GM12878 (cell line): ENCODE measurements at regions not wholly inside any gene's neighbourhood (a gene's known extent, or its start where the extent isn't known, plus 50 kb on each side); places are given as distances from the start of the nearest gene placed in this dataset.

ENCODE experiments used
- ATAC-seq: fragments of 200-7000 bp; cut with Tn5 transposase; 3 replicates; pipeline ENCODE4 v1.9.1; 2020; ENCODE audit warnings: mild to moderate bottlenecking, moderate library complexity
- BruUV-seq: library from RNA; stranded (reverse); fragments of 400-500 nt; replicated peaks from 2 replicates; lab custom pipeline; 2021; lab: Mats Ljungman, UMichigan
- CTCF ChIA-PET: fragments of 300-600 bp; sonication (Branson Sonifier 250); formaldehyde crosslinking; extraction: SDS; loops from one replicate; lab custom pipeline; 2021; ENCODE audit warnings: inconsistent platforms; lab: Yijun Ruan, JAX
- POLR2A ChIA-PET: fragments of 350-600 bp; formaldehyde crosslinking; extraction: SDS; loops from one replicate; lab custom pipeline; 2021; ENCODE audit warnings: inconsistent platforms; lab: Charles Lee
- RAD21 ChIA-PET: fragments of 300-600 bp; sonication (Branson Sonifier 250); formaldehyde crosslinking; loops from one replicate; lab custom pipeline; 2023; ENCODE audit warnings: antibody characterized with exemption; ENCODE audit not compliant: unreplicated experiment; lab: Charles Lee
- SMC1A ChIA-PET: fragments of 300-600 bp; sonication (Branson Sonifier 250); formaldehyde crosslinking; loops from one replicate; lab custom pipeline; 2023; ENCODE audit not compliant: unreplicated experiment, uncharacterized antibody; lab: Charles Lee
- DNase-seq: peaks from one replicate; pipeline ENCODE4 v3.0.0-alpha.2; 2011; ENCODE audit warnings: low read depth, low spot score
- FAIRE-seq: peaks from 3 replicates; lab custom pipeline; 2011; peaks lifted over from hg19 to GRCh38; lab: Jason Lieb, UNC
- H2AFZ ChIP-seq: 2 replicates; pipeline ENCODE4 v1.6.0; 2011; ENCODE audit warnings: low read depth, low read length, control low read depth; ENCODE audit not compliant: control insufficient read depth
- H3K27ac ChIP-seq: 2 replicates; pipeline ENCODE4 v1.5.1; 2011; ENCODE audit warnings: control low read depth; ENCODE audit not compliant: control insufficient read depth, insufficient read depth
- H3K27me3 ChIP-seq, 2 experiments: replicated peaks in 1 of 2; 2 replicates each; pipeline versions ENCODE4 v1.6.0 to v1.6.1; 2011; ENCODE audit warnings: low read length in 1 of 2; ENCODE audit not compliant: control insufficient read depth in 2 of 2, insufficient read depth in 2 of 2
- H3K36me3 ChIP-seq, 2 experiments: 2 replicates each; pipeline ENCODE4 v1.5.1; 2011; ENCODE audit warnings: low read length in 1 of 2; ENCODE audit not compliant: control insufficient read depth in 2 of 2, insufficient read depth in 2 of 2
- H3K4me1 ChIP-seq: 2 replicates; pipeline ENCODE4 v1.6.1; 2011; ENCODE audit warnings: mild to moderate bottlenecking, low read length, moderate library complexity, mixed read lengths; ENCODE audit not compliant: control insufficient read depth, insufficient read depth
- H3K4me2 ChIP-seq: 2 replicates; pipeline ENCODE4 v1.6.0; 2011; ENCODE audit warnings: control low read depth; ENCODE audit not compliant: control insufficient read depth, insufficient read depth
- H3K4me3 ChIP-seq: fragments of 200-600 bp; sonication (generic); 2 replicates; pipeline ENCODE4 v1.5.1; 2016
- H3K79me2 ChIP-seq: 2 replicates; pipeline ENCODE4 v1.6.0; 2011; ENCODE audit warnings: low read length; ENCODE audit not compliant: control insufficient read depth, insufficient read depth
- H3K9ac ChIP-seq: 2 replicates; pipeline ENCODE4 v1.8.0; 2011; ENCODE audit warnings: low read length, control low read depth, mixed read lengths; ENCODE audit not compliant: control insufficient read depth, insufficient read depth
- H3K9me3 ChIP-seq: replicated peaks from 3 replicates; pipeline ENCODE4 v1.5.1; 2011; ENCODE audit warnings: mild to moderate bottlenecking, low read length; ENCODE audit not compliant: control insufficient read depth, insufficient read depth
- H4K20me1 ChIP-seq: 2 replicates; pipeline ENCODE4 v1.6.0; 2011; ENCODE audit not compliant: control insufficient read depth, insufficient read depth
- CEBPB ChIP-seq, 2 experiments: fragments of 150-350 bp in 1 of 2; IDR thresholded peaks; 2 replicates each; pipeline ENCODE4 v1.6.1; 2012 to 2014; ENCODE audit warnings: low read depth in 2 of 2, low read length in 2 of 2, borderline replicate concordance in 1 of 2, inconsistent platforms in 1 of 2
- EP300 ChIP-seq, 2 experiments: fragments of 150-350 bp in 1 of 2; IDR thresholded peaks; 2 replicates each; pipeline ENCODE4 v1.6.1; 2011 to 2012; ENCODE audit warnings: low read depth in 2 of 2, low read length in 2 of 2, borderline replicate concordance in 1 of 2, improper control_type of control experiment in 1 of 2, inconsistent platforms in 1 of 2; ENCODE audit not compliant: control insufficient read depth in 1 of 2
- EZH2 ChIP-seq: IDR thresholded peaks from 2 replicates; pipeline ENCODE4 v1.6.1; 2012; ENCODE audit warnings: low read depth, mild to moderate bottlenecking, control low read depth, inconsistent platforms, low read length, borderline replicate concordance; ENCODE audit not compliant: control insufficient read depth
- JUND ChIP-seq: IDR thresholded peaks from 2 replicates; pipeline ENCODE4 v1.6.1; 2012; ENCODE audit warnings: low read depth, mild to moderate bottlenecking, low read length, improper control_type of control experiment, moderate library complexity
- MTA2 ChIP-seq: fragments of 450-650 bp; IDR thresholded peaks from 2 replicates; pipeline ENCODE4 v1.6.1; 2016; ENCODE audit warnings: low read depth, mild to moderate bottlenecking, moderate library complexity
- NR2C1 ChIP-seq: fragments of 450-650 bp; IDR thresholded peaks from 2 replicates; pipeline ENCODE4 v1.6.1; 2017; ENCODE audit warnings: antibody characterized with exemption, mild to moderate bottlenecking, moderate library complexity
- PKNOX1 ChIP-seq: fragments of 450-650 bp; IDR thresholded peaks from 2 replicates; pipeline ENCODE4 v1.6.1; 2016; ENCODE audit warnings: mild to moderate bottlenecking
- SIN3A ChIP-seq: IDR thresholded peaks from 2 replicates; pipeline ENCODE4 v1.6.1; 2012; ENCODE audit warnings: low read depth, low read length, improper control_type of control experiment
- TCF12 ChIP-seq: IDR thresholded peaks from 2 replicates; pipeline ENCODE4 v1.6.1; 2011; ENCODE audit warnings: low read depth, mild to moderate bottlenecking, low read length
- ZBTB33 ChIP-seq: fragments of 450-650 bp; IDR thresholded peaks from 2 replicates; pipeline ENCODE4 v1.6.1; 2017; ENCODE audit warnings: mild to moderate bottlenecking
- WGBS: methylation state at CpG from one replicate; pipeline ENCODE4 v1.1.6; 2016; ENCODE audit warnings: low lambda C conversion rate; ENCODE audit not compliant: insufficient replicate concordance, insufficient coverage; ENCODE audit errors: missing lambda C conversion rate; 5-methylcytosine and 5-hydroxymethylcytosine counted together
- in situ Hi-C: fragments of 300-500 bp; cut with MboI; formaldehyde crosslinking; loops from 9 replicates; pipeline ENCODE4 v1.14.3; 2018; ENCODE audit warnings: mixed read lengths
- intact Hi-C: fragments of 100-400 bp; cut with micrococcal nuclease; formaldehyde crosslinking; loops from one replicate; pipeline ENCODE4 v1.14.2; 2022; ENCODE audit not compliant: unreplicated experiment
- TF ChIP-seq, protein P1 (sequence below), 3 experiments: IDR thresholded peaks in 2 of 3; conservative IDR thresholded peaks in 1 of 3; 2 replicates each; pipeline ENCODE4 v1.5.1; 2011; ENCODE audit warnings: low read depth in 3 of 3, low read length in 3 of 3, mild to moderate bottlenecking in 3 of 3, control low read depth in 2 of 3, moderate library complexity in 2 of 3, inconsistent platforms in 1 of 3, mixed read lengths in 1 of 3; ENCODE audit not compliant: control insufficient read depth in 2 of 3, insufficient read depth in 1 of 3; ENCODE audit errors: extremely low read depth in 1 of 3

DNA sequence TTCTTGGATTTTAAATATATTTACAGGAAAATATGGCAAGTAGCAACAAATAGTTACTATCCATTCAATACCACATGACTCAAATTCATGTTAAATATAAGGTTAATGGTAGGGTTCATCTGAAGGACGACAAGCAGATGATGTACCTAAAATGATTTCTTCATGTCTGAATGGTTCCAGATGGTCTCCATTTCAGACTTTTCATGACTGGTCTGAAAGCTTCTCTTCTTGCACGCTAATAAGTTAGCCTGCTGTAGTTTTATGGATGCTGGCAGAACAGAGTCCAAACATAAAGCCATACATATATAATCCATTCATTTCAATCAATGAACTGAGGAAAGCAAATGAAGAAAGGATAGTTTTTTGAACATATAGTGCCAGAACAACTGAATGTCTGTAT, 257.0 kb upstream of the MGAT4C start:
- CTCF ChIA-PET: no interaction called here
- BruUV-seq: no TSS peak
- no peaks in the 10 kb centered on the region for H3K79me2 ChIP-seq
- H3K4me1 ChIP-seq: no peaks in the 10 kb centered on the region
- no peak overlapping the region for H3K27ac ChIP-seq
- H2AFZ ChIP-seq: peak overlapping the region; percentile 67
- 45% methylated on average over 2 of the region's 2 CpGs for WGBS
- no peaks in the 10 kb centered on the region for H3K36me3 ChIP-seq
- no peak; the same call in 2 of the 3 replicates for ATAC-seq
- H3K27me3 ChIP-seq: no peaks in the 10 kb centered on the region
- no peak overlapping the region for H3K4me2 ChIP-seq
- H4K20me1 ChIP-seq: no peaks in the 10 kb centered on the region
- no peak overlapping the region for H3K4me3 ChIP-seq
- no peaks in the 10 kb centered on the region for H3K9me3 ChIP-seq
- POLR2A ChIA-PET: interaction anchor here (0.6 kb wide), 1 partner anchor 20 kb away, joined by 3 read pairs; no protein-coding TSS in a partner anchor
- no peak for TF ChIP-seq MTA2
- no peak for TF ChIP-seq ZBTB33
- no peak for TF ChIP-seq EP300 (IDR thresholded peaks at IDR 0.05; ENCODE audit: borderline replicate concordance in 1 of 2, control insufficient read depth in 1 of 2, low read depth in 2 of 2, low read length in 2 of 2)
- no peak for TF ChIP-seq EZH2
- TF ChIP-seq PKNOX1: no peak
- TF ChIP-seq TCF12: no peak
- TF ChIP-seq, protein P1, sequence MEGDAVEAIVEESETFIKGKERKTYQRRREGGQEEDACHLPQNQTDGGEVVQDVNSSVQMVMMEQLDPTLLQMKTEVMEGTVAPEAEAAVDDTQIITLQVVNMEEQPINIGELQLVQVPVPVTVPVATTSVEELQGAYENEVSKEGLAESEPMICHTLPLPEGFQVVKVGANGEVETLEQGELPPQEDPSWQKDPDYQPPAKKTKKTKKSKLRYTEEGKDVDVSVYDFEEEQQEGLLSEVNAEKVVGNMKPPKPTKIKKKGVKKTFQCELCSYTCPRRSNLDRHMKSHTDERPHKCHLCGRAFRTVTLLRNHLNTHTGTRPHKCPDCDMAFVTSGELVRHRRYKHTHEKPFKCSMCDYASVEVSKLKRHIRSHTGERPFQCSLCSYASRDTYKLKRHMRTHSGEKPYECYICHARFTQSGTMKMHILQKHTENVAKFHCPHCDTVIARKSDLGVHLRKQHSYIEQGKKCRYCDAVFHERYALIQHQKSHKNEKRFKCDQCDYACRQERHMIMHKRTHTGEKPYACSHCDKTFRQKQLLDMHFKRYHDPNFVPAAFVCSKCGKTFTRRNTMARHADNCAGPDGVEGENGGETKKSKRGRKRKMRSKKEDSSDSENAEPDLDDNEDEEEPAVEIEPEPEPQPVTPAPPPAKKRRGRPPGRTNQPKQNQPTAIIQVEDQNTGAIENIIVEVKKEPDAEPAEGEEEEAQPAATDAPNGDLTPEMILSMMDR (IDR thresholded peaks at IDR 0.05 in 2 of 3, conservative IDR thresholded peaks at IDR 0.05 in 1 of 3; ENCODE audit: control insufficient read depth in 2 of 3, extremely low read depth in 1 of 3, insufficient read depth in 1 of 3, low read depth in 3 of 3, low read length in 3 of 3): no peak
- TF ChIP-seq JUND: no peak
- TF ChIP-seq CEBPB (IDR thresholded peaks at IDR 0.05; ENCODE audit: borderline replicate concordance in 1 of 2, low read depth in 2 of 2, low read length in 2 of 2): no peak
- no peak for TF ChIP-seq NR2C1
- no peak for TF ChIP-seq SIN3A
- TF ChIP-seq, all 136 proteins: peak for 0
- ChIA-PET SMC1A (no interaction called here), RAD21 (interaction anchor here (0.7 kb wide), 1 partner anchor 58 kb away, joined by 3 read pairs; no protein-coding TSS in a partner anchor)
- FAIRE-seq (no peak), DNase-seq (no peak)
- in situ Hi-C loops (no loop called here), intact Hi-C loops (no loop called here)
- H3K9ac ChIP-seq: no peak overlapping the region
